SK-N-SH (cell line): ENCODE measurements at regions not wholly inside any gene's neighbourhood (a gene's known extent, or its start where the extent isn't known, plus 50 kb on each side); places are given as distances from the start of the nearest gene placed in this dataset.

Experiments
- CTCF ChIA-PET: fragments of 300-600, 350-600 bp; formaldehyde crosslinking; extraction: SDS; loops from one replicate; lab custom pipeline; 2021; lab: Yijun Ruan, JAX
- POLR2A ChIA-PET: fragments of 350-600 bp; sonication (Branson Sonifier 250); formaldehyde crosslinking; extraction: SDS; loops from one replicate; lab custom pipeline; 2020; ENCODE audit warnings: antibody characterized with exemption, inconsistent platforms; lab: Yijun Ruan, JAX
- DNase-seq: peaks from one replicate; pipeline ENCODE4 v3.0.0; 2012
- H2AFZ ChIP-seq: fragments of 200-600 bp; sonication (generic); 2 replicates; pipeline ENCODE4 v1.8.1; 2016; ENCODE audit warnings: antibody characterized with exemption, mild to moderate bottlenecking, low read depth
- H3F3A ChIP-seq: fragments of 200-600 bp; sonication (generic); replicated peaks from 2 replicates; pipeline ENCODE3; 2016; ENCODE audit warnings: antibody characterized with exemption, mild to moderate bottlenecking; ENCODE audit not compliant: insufficient read depth
- H3K27ac ChIP-seq, 2 experiments: fragments of 200-500 bp in 1 of 2; fragments of 200-600 bp in 1 of 2; sonication (Bioruptor generic) in 1 of 2; sonication (generic), shearing (Covaris generic) in 1 of 2; 2 replicates each; pipeline versions ENCODE4 v1.5.1 to v1.6.1; 2014 to 2016; ENCODE audit warnings: low read depth in 2 of 2, inconsistent platforms in 1 of 2, low read length in 1 of 2, mild to moderate bottlenecking in 1 of 2, mixed read lengths in 1 of 2
- H3K27me3 ChIP-seq: fragments of 200-600 bp; sonication (generic), shearing (Covaris generic); 2 replicates; pipeline ENCODE4 v1.6.1; 2016; ENCODE audit warnings: mixed run types; ENCODE audit not compliant: insufficient read depth
- H3K36me3 ChIP-seq, 2 experiments: fragments of 200-500 bp in 1 of 2; fragments of 200-600 bp in 1 of 2; sonication (Bioruptor generic) in 1 of 2; sonication (generic) in 1 of 2; replicated peaks in 1 of 2; 2 replicates each; pipeline versions ENCODE3 to v1.5.1; 2014 to 2016; ENCODE audit warnings: low read length in 1 of 2, mild to moderate bottlenecking in 1 of 2; ENCODE audit not compliant: insufficient read depth in 2 of 2, control insufficient read depth in 1 of 2
- H3K4me1 ChIP-seq, 2 experiments: fragments of 200-500 bp in 1 of 2; fragments of 200-600 bp in 1 of 2; sonication (Bioruptor generic) in 1 of 2; sonication (generic), shearing (Covaris generic) in 1 of 2; 2 replicates each; pipeline versions ENCODE4 v1.5.1 to v1.6.1; 2014 to 2016; ENCODE audit warnings: low read depth in 1 of 2, low read length in 1 of 2, mixed run types in 1 of 2; ENCODE audit not compliant: insufficient read depth in 2 of 2, control insufficient read depth in 1 of 2
- H3K4me2 ChIP-seq: fragments of 200-600 bp; sonication (generic), shearing (Covaris generic); 2 replicates; pipeline ENCODE4 v1.6.1; 2017; ENCODE audit warnings: mixed run types
- H3K4me3 ChIP-seq, 2 experiments: fragments of 200-500 bp in 1 of 2; fragments of 200-600 bp in 1 of 2; sonication (Bioruptor generic) in 1 of 2; sonication (generic), shearing (Covaris generic) in 1 of 2; 2 replicates each; pipeline versions ENCODE4 v1.5.1 to v1.8.1; 2014 to 2016; ENCODE audit warnings: low read depth in 2 of 2, inconsistent platforms in 1 of 2, low read length in 1 of 2, mild to moderate bottlenecking in 1 of 2, mixed read lengths in 1 of 2, moderate library complexity in 1 of 2
- H3K79me2 ChIP-seq: fragments of 200-600 bp; sonication (generic); 2 replicates; pipeline ENCODE4 v1.8.1; 2017; ENCODE audit warnings: mild to moderate bottlenecking; ENCODE audit not compliant: insufficient read depth
- H3K9ac ChIP-seq: fragments of 200-600 bp; sonication (generic); 2 replicates; pipeline ENCODE4 v1.6.1; 2017; ENCODE audit warnings: mixed run types
- H3K9me2 ChIP-seq: fragments of 200-600 bp; sonication (generic); 2 replicates; pipeline ENCODE4 v1.6.1; 2017; ENCODE audit warnings: mixed run types
- H3K9me3 ChIP-seq: fragments of 200-600 bp; sonication (generic); 2 replicates; pipeline ENCODE4 v1.6.1; 2017; ENCODE audit warnings: mixed run types, mild to moderate bottlenecking, moderate library complexity
- H4K20me1 ChIP-seq: fragments of 200-600 bp; sonication (generic); 2 replicates; pipeline ENCODE4 v1.6.1; 2017; ENCODE audit warnings: mild to moderate bottlenecking, mixed run types; ENCODE audit not compliant: insufficient read depth
- EP300 ChIP-seq, 2 experiments: IDR thresholded peaks; 2 replicates each; pipeline versions ENCODE4 v1.4.0 to v1.6.1; 2012; ENCODE audit warnings: borderline replicate concordance in 1 of 2, low read depth in 1 of 2, low read length in 1 of 2
- EZH2phosphoT487 ChIP-seq: fragments of 200-600 bp; sonication (generic); IDR thresholded peaks from 2 replicates; pipeline ENCODE4 v1.6.1; 2017; ENCODE audit warnings: low read depth, mixed run types, mild to moderate bottlenecking, antibody characterized with exemption, moderate library complexity, borderline replicate concordance
- FOSL2 ChIP-seq: IDR thresholded peaks from 2 replicates; pipeline ENCODE4 v1.4.0; 2012; ENCODE audit warnings: low read depth, mild to moderate bottlenecking, moderate library complexity, borderline replicate concordance
- FOXJ3 ChIP-seq: sonication (generic); formaldehyde crosslinking; IDR thresholded peaks from 2 replicates; pipeline ENCODE4 v1.5.1; 2020; ENCODE audit warnings: mild to moderate bottlenecking, missing genetic modification reagents
- FOXM1 ChIP-seq: IDR thresholded peaks from 2 replicates; pipeline ENCODE4 v1.4.0; 2012; ENCODE audit warnings: low read depth, mild to moderate bottlenecking
- GABPA ChIP-seq: IDR thresholded peaks from 2 replicates; pipeline ENCODE4 v1.4.0; 2012; ENCODE audit warnings: low read depth, mild to moderate bottlenecking
- JUND ChIP-seq: IDR thresholded peaks from 2 replicates; pipeline ENCODE4 v1.4.0; 2012
- MEF2A ChIP-seq: IDR thresholded peaks from 2 replicates; pipeline ENCODE4 v1.4.0; 2012; ENCODE audit warnings: low read depth, borderline replicate concordance
- MXI1 ChIP-seq: IDR thresholded peaks from 2 replicates; pipeline ENCODE4 v1.6.1; 2012; ENCODE audit warnings: mild to moderate bottlenecking, low read depth, low read length, improper control_type of control experiment
- NFIC ChIP-seq: IDR thresholded peaks from 2 replicates; pipeline ENCODE4 v1.4.0; 2012; ENCODE audit warnings: borderline replicate concordance
- POLR2AphosphoS5 ChIP-seq: IDR thresholded peaks from 2 replicates; pipeline ENCODE4 v1.6.1; 2012; ENCODE audit warnings: low read depth, low read length
- RAD21 ChIP-seq: IDR thresholded peaks from 2 replicates; pipeline ENCODE4 v1.6.1; 2012; ENCODE audit warnings: mild to moderate bottlenecking, low read length
- REST ChIP-seq: IDR thresholded peaks from 2 replicates; pipeline ENCODE4 v1.6.1; 2012; ENCODE audit warnings: mild to moderate bottlenecking, low read depth, low read length, moderate library complexity
- RXRA ChIP-seq: IDR thresholded peaks from 2 replicates; pipeline ENCODE4 v1.4.0; 2012; ENCODE audit warnings: low read depth, mild to moderate bottlenecking, borderline replicate concordance
- SIN3A ChIP-seq: IDR thresholded peaks from 2 replicates; pipeline ENCODE4 v1.6.1; 2012; ENCODE audit warnings: low read depth, mild to moderate bottlenecking, low read length, moderate library complexity, borderline replicate concordance
- SMC3 ChIP-seq: IDR thresholded peaks from 2 replicates; pipeline ENCODE4 v1.6.1; 2012; ENCODE audit warnings: low read depth, low read length, improper control_type of control experiment
- TAF1 ChIP-seq: IDR thresholded peaks from 2 replicates; pipeline ENCODE4 v1.6.1; 2012; ENCODE audit warnings: low read depth, mild to moderate bottlenecking, low read length, moderate library complexity, borderline replicate concordance
- TCF12 ChIP-seq: IDR thresholded peaks from 2 replicates; pipeline ENCODE4 v1.4.0; 2012
- USF1 ChIP-seq: IDR thresholded peaks from 2 replicates; pipeline ENCODE4 v1.4.0; 2012; ENCODE audit warnings: low read depth, borderline replicate concordance
- USF2 ChIP-seq: fragments of 150-350 bp; IDR thresholded peaks from 2 replicates; pipeline ENCODE4 v1.6.1; 2017; ENCODE audit warnings: antibody characterized with exemption, low read length, low read depth, borderline replicate concordance
- WGBS: methylation state at CpG from one replicate; pipeline ENCODE4 v1.1.6; 2017; ENCODE audit warnings: low lambda C conversion rate; 5-methylcytosine and 5-hydroxymethylcytosine counted together
- TF ChIP-seq, protein P1 (sequence below): fragments of 150-350 bp; IDR thresholded peaks from 2 replicates; pipeline ENCODE4 v1.6.1; 2016; ENCODE audit warnings: mild to moderate bottlenecking, low read depth, low read length
- TF ChIP-seq, protein P2 (sequence below): IDR thresholded peaks from 2 replicates; pipeline ENCODE4; 2012

GRCh38 chr7:153532326-153532725 is 519.9 kb upstream of the DPP6 start:
- no peak overlapping the region for H3K4me3 ChIP-seq
- TF ChIP-seq TAF1, result no peak
- no peak for TF ChIP-seq FOXJ3
- no peak for TF ChIP-seq EP300 (IDR thresholded peaks at IDR 0.05; ENCODE audit: borderline replicate concordance in 1 of 2, low read depth in 1 of 2, low read length in 1 of 2)
- TF ChIP-seq GABPA, result no peak
- no peak for TF ChIP-seq SIN3A
- no peak for TF ChIP-seq EZH2phosphoT487
- no peak for TF ChIP-seq MEF2A
- TF ChIP-seq MXI1, result no peak
- no peak for TF ChIP-seq JUND
- no peak for TF ChIP-seq USF1
- TF ChIP-seq, protein P1, sequence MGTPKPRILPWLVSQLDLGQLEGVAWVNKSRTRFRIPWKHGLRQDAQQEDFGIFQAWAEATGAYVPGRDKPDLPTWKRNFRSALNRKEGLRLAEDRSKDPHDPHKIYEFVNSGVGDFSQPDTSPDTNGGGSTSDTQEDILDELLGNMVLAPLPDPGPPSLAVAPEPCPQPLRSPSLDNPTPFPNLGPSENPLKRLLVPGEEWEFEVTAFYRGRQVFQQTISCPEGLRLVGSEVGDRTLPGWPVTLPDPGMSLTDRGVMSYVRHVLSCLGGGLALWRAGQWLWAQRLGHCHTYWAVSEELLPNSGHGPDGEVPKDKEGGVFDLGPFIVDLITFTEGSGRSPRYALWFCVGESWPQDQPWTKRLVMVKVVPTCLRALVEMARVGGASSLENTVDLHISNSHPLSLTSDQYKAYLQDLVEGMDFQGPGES, result no peak
- no peak for TF ChIP-seq FOXM1
- TF ChIP-seq, protein P2, sequence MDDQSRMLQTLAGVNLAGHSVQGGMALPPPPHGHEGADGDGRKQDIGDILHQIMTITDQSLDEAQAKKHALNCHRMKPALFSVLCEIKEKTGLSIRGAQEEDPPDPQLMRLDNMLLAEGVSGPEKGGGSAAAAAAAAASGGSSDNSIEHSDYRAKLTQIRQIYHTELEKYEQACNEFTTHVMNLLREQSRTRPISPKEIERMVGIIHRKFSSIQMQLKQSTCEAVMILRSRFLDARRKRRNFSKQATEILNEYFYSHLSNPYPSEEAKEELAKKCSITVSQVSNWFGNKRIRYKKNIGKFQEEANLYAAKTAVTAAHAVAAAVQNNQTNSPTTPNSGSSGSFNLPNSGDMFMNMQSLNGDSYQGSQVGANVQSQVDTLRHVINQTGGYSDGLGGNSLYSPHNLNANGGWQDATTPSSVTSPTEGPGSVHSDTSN, result no peak
- TF ChIP-seq SMC3, result no peak
- TF ChIP-seq FOSL2, result no peak
- no peak for TF ChIP-seq POLR2AphosphoS5
- no peaks in the 10 kb centered on the region for H4K20me1 ChIP-seq
- H3K27me3 ChIP-seq, result no peaks in the 10 kb centered on the region
- no peaks in the 10 kb centered on the region for H3F3A ChIP-seq
- H3K9me2 ChIP-seq, result no peaks in the 10 kb centered on the region
- H3K9me3 ChIP-seq, result no peaks in the 10 kb centered on the region
- ChIA-PET POLR2A (no interaction called here), CTCF (no interaction called here)
- H3K79me2 ChIP-seq, result no peaks in the 10 kb centered on the region
- no peaks in the 10 kb centered on the region for H3K36me3 ChIP-seq
- H3K9ac ChIP-seq, result no peak overlapping the region
- 0% methylated on average over 2 of the region's 2 CpGs for WGBS
- no peak overlapping the region for H3K27ac ChIP-seq
- no peak for DNase-seq
- no peak overlapping the region for H2AFZ ChIP-seq
- H3K4me1 ChIP-seq, result no peaks in the 10 kb centered on the region
- no peak overlapping the region for H3K4me2 ChIP-seq

DNA sequence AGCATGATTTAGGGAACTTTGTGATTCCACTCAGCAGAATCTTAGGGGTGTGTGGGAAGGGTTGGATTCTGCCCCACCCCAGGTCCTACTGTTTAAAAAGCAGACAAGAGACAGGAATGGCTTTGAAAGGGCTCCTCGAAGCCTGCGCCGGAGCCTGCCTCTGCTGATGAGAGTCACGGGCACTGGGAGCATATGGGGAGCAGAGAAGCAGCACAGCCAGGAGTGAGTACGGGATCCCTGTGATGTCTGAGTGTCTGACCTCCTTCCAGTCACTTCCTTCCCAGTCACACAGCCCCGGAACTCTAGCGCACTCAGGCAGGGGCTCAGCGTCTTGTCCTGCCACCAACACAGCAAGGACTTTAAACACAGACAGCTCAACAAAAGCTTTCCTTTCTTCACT is 514.9 kb upstream of the DPP6 start:
- Histone ChIP-seq H3K27ac (no peak overlapping the region), H3F3A (no peaks in the 10 kb centered on the region)
- TF ChIP-seq REST (no peak), USF1 (no peak), RAD21 (no peak), NFIC (no peak), TCF12 (no peak), RXRA (no peak), USF2 (no peak)

More for the DNA sequence above, 514.9 kb upstream of the DPP6 start:
- 1% methylated on average over 8 of the region's 8 CpGs for WGBS
- no peak overlapping the region for H3K4me2 ChIP-seq
- DNase-seq, result no peak
- H3K9ac ChIP-seq, result no peak overlapping the region
- ChIA-PET POLR2A (no interaction called here), CTCF (no interaction called here)
- no peaks in the 10 kb centered on the region for H3K9me3 ChIP-seq
- H3K79me2 ChIP-seq, result no peaks in the 10 kb centered on the region
- H3K4me3 ChIP-seq, result no peak overlapping the region
- H4K20me1 ChIP-seq, result no peaks in the 10 kb centered on the region
- no peaks in the 10 kb centered on the region for H3K36me3 ChIP-seq
- H3K27me3 ChIP-seq, result no peaks in the 10 kb centered on the region
- no peak overlapping the region for H2AFZ ChIP-seq
- H3K9me2 ChIP-seq, result no peaks in the 10 kb centered on the region
- no peaks in the 10 kb centered on the region for H3K4me1 ChIP-seq
